ENCODE measurements at regions not wholly inside any gene's neighbourhood (a gene's known extent, or its start where the extent isn't known, plus 50 kb on each side); places are given as distances from the start of the nearest gene placed in this dataset.

GRCh38 chr4:156663663-156664062 lies 307.9 kb downstream of the PDGFC start:
- TF ChIP-seq POLR2A (IDR thresholded peaks at IDR 0.05) (no peak), CTCF (IDR thresholded peaks at IDR 0.05) (no peak)
- no peak overlapping the region for H3K4me3 ChIP-seq
- H3K36me3 ChIP-seq = no peaks in the 10 kb centered on the region
- no peak overlapping the region for H3K27ac ChIP-seq
- WGBS, 2 donors = 43 to 60% methylated on average over 1 of the region's 1 CpG
- H3K27me3 ChIP-seq = no peaks in the 10 kb centered on the region
- no peaks in the 10 kb centered on the region for H3K9me3 ChIP-seq
- intact Hi-C loops (cut with DNase I) = no loop called here
- no peak for DNase-seq
- H3K4me1 ChIP-seq = no peaks in the 10 kb centered on the region

DNA sequence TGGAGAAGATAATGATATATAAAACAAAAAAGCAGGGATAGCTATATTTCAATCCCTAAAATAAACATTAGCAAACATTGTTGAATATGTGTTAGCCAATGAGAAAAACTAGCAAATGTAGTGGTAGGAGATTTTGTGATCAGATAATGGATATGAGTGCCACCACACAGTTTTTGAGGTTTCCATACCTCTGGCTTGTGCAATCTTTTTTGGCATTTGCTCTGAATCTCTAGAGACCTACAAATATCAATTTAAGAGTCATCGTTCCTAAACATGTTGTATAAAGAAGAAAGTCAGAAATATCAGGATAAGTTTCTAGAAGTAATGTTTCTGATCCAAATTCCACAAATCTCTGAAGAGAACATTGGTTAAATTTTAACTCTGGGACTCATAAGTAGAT lies 308.7 kb downstream of the PDGFC start:
- 68 to 74% methylated on average over 1 of the region's 1 CpG for WGBS, 2 donors
- Histone ChIP-seq H3K4me3 (no peak overlapping the region), H3K27me3 (no peaks in the 10 kb centered on the region), H3K36me3 (no peaks in the 10 kb centered on the region), H3K9me3 (no peaks in the 10 kb centered on the region), H3K4me1 (no peaks in the 10 kb centered on the region), H3K27ac (no peak overlapping the region)
- TF ChIP-seq CTCF (IDR thresholded peaks at IDR 0.05) (no peak), POLR2A (IDR thresholded peaks at IDR 0.05) (no peak)
- intact Hi-C loops (cut with DNase I) = no loop called here
- no peak for DNase-seq

DNA sequence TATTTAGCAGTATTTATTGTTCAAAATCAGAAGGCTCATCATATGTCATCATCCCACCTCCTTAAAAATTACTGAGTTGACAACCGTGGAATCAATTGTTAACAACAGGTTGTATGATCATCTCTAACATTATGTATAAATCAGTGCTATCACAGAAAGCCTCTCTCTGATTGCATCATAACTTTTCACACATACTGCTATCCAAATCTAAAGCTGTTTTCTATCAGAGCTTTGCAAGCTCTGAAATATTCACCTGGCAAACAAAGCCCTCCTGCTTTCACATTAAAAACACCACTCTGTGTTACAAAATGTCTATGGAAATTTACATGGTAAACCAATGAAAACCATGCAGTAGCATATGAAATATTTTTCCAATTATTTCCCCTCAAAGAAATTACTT lies 310.0 kb downstream of the PDGFC start:
- no peak for TF ChIP-seq POLR2A (IDR thresholded peaks at IDR 0.05)
- no peak for TF ChIP-seq CTCF (IDR thresholded peaks at IDR 0.05)
- DNase-seq = no peak

GRCh38 chr4:156660465-156660864 lies 311.1 kb downstream of the PDGFC start:
- intact Hi-C loops (cut with DNase I) = no loop called here
- Histone ChIP-seq H3K4me1 (no peaks in the 10 kb centered on the region), H3K27ac (no peak overlapping the region), H3K36me3 (no peaks in the 10 kb centered on the region), H3K9me3 (no peaks in the 10 kb centered on the region), H3K27me3 (no peaks in the 10 kb centered on the region), H3K4me3 (no peak overlapping the region)
- TF ChIP-seq POLR2A (IDR thresholded peaks at IDR 0.05) = no peak
- no peak for TF ChIP-seq CTCF (IDR thresholded peaks at IDR 0.05)
- WGBS, 2 donors = 55 to 80% methylated on average over 2 of the region's 2 CpGs
- DNase-seq = no peak

More for the DNA sequence above, 310.0 kb downstream of the PDGFC start:
- Histone ChIP-seq H3K4me1 (no peaks in the 10 kb centered on the region), H3K27ac (no peak overlapping the region), H3K36me3 (no peaks in the 10 kb centered on the region), H3K9me3 (no peaks in the 10 kb centered on the region), H3K4me3 (no peak overlapping the region), H3K27me3 (no peaks in the 10 kb centered on the region)
- intact Hi-C loops (cut with DNase I) = no loop called here
- 75 to 83% methylated on average over 1 of the region's 1 CpG for WGBS, 2 donors

GRCh38 chr4:156659983-156660382 lies 311.6 kb downstream of the PDGFC start:
- Histone ChIP-seq H3K27ac (no peak overlapping the region), H3K9me3 (no peaks in the 10 kb centered on the region), H3K36me3 (no peaks in the 10 kb centered on the region), H3K4me1 (no peaks in the 10 kb centered on the region), H3K4me3 (no peak overlapping the region), H3K27me3 (no peaks in the 10 kb centered on the region)
- TF ChIP-seq CTCF (IDR thresholded peaks at IDR 0.05) (no peak), POLR2A (IDR thresholded peaks at IDR 0.05) (no peak)
- WGBS, 2 donors = 61 to 83% methylated on average over 3 of the region's 3 CpGs
- intact Hi-C loops (cut with DNase I) = no loop called here
- DNase-seq = no peak

Measured in esophagus squamous epithelium (tissue), 5 donors.